ENCODE measurements at regions not wholly inside any gene's neighbourhood (a gene's known extent, or its start where the extent isn't known, plus 50 kb on each side); places are given as distances from the start of the nearest gene placed in this dataset.
A peak's percentile ranks its signal among the peaks of the same experiment; 100 is the strongest.
"Not testable (repeated sequence)": the region's sequence is repeated elsewhere in the genome, so short reads cannot be mapped to it uniquely, and the experiment has no call there.

GRCh38 chr3:130800829-130801228, 54.2 kb upstream of the PIK3R4 start:
- no peak for DNase-seq

GRCh38 chr3:130801473-130801872, 54.8 kb upstream of the PIK3R4 start:
- DNase-seq: no peak

GRCh38 chr3:130811557-130811956, 64.9 kb upstream of the PIK3R4 start:
- DNase-seq: no peak

GRCh38 chr3:130814691-130815472, 68.3 kb upstream of the PIK3R4 start:
- no peak for DNase-seq

DNA sequence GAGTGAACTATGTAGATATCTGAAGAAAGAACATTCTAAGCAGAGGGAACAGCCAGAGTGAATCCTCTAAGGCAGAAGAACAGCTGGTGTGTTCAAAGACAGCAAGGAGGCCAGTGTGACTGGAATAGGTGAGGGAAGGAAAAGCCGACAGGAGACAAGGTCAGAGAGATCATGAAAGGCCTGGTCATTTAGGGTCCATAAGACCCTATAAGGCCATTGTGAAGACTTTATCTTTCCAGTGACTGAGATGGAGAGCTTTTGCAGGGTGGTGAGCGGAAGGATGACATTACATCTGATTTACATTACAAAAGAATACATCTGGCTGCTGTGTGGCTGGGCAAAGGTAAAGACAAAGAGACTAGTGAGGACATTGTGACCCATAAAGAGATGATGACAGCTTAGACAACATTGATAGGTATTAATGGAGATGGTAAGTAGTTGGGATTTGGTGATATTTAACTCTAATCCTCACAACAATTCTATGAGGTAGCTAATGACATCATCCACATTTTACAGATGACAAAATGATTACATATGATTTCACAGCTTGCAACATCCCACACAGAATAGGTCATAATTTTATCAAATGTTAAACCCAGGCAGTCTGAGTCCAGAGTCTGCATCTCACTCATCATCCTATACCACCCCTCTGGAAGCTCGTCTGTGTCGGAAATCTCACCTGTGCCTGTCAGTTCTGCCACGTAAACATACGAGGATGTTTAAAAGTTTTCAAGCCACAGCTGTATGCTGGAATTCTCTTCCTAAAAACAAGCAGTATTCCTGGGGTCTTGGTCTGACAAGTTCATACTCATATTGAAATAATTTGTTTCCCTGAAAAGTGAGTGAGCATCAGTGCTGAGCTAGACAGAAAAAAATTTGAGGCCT, 70.2 kb upstream of the PIK3R4 start:
- no peak for DNase-seq

DNA sequence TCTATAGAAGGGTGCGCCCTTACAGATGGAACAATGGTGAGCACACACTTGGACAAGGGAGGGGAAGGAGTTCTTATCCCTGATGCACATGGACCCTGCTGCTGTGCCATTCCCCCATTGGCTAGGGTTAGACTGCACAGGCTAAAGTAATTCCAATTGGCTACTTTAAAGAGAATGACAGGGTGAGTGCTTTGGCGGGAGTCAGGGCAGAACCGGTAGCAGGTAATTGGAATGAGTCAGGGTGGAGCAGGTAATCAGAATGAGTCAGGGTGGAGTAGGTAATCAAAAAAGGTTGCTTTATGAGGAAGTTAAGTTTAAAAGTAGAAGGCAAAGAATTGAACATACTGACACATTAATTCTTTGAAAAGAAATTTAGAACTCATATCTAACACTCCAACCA, 71.4 kb upstream of the PIK3R4 start:
- not testable (repeated sequence) for DNase-seq

GRCh38 chr3:130820976-130821375, 72.9 kb upstream of the ATP2C1 start:
- DNase-seq: no peak

DNA sequence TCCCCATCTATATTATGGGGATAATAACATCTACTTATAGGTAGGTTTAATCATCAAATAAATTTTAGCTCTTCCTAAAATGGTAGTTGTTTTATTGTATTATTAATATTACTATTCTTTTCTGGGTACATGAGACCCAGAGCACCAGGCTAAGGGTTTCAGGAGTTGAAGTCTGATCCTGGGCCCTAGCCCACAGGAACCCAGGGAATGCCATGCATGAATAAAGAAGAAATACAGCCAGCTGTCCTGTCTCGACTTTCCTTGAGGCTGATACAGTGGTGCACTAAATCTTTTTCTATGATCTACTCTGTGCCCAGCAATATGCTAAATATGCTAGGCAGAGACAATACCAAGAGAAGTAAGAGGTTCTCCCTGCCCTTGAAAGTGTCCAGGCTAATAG, 72.1 kb upstream of the ATP2C1 start:
- no peak for DNase-seq

GRCh38 chr3:130823241-130823884, 70.5 kb upstream of the ATP2C1 start:
- DNase-seq: no peak

DNA sequence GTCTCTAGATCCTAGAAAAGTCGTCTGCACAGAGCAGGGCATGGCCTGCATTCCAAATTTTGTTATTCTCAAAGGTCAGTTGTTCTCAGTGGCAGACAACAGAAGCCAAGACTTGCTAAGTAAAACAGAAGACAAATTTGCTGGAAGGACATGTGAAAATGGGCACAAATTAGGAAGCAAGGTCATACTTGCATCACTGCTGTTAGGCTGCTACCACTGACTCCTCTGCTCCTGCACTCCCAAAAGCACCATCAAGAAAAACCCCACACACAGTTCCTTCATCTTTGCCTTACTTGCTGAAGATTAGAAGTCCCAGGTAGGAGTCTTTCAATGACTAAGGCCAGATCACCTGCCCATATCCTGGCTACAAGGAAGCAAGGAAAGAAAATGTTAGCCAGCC, 69.9 kb upstream of the ATP2C1 start:
- no peak for DNase-seq

DNA sequence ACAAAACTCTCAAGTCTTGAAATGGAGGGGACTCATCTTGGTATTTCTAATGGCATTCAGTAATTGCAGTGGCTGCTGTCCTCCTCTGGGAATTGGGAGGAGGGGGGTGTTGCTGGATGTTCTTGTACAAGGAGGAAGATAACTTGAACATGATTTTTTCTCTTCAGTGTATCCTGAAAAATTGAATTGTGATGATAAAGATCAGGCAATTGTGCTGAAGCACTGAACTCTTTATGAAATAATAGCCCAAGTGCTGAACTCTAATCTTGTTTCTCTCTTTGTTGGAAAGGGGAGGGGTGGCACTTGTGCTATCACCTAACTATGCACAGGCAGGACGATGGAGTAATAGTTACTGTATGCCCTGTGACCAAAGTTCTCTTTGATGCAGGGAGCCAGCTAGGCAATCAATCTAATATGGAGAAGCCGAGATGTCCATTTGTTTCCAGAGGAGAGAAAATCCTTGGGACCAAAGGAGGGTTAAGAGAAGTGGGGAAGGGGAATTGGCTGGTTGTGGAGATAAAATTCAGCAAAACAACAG, 68.1 kb upstream of the ATP2C1 start:
- DNase-seq: no peak

DNA sequence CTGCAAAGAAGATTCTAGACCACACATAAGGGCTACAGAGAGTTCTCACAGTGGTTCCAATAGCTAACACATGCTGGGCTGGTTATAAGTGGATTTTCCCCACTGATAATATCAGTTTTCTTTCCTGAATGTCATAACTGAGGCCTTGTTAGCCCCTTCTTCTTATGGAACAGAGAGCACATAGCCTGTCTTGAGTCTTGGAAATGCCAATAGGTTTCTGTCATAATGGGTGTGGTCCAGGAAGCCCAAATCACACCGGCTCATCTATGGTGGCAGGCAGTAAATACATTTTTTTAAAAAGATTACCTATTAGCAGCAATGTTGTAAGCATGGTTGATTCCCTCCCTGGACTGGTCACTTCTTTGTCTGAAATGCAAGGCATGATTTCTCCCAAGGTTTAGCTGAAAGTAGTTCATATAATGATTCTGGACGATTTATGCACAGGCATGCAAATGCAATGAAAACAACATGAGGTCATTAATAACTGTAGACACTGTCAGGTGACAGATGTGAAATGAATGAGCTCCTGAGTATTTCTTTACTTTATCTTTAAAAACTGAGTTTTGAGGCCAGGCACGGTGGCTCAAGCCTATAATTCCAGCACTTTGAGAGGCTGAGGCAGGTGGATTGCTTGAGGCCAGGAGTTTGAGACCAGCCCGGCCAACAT, 67.2 kb upstream of the ATP2C1 start:
- no peak for DNase-seq

DNA sequence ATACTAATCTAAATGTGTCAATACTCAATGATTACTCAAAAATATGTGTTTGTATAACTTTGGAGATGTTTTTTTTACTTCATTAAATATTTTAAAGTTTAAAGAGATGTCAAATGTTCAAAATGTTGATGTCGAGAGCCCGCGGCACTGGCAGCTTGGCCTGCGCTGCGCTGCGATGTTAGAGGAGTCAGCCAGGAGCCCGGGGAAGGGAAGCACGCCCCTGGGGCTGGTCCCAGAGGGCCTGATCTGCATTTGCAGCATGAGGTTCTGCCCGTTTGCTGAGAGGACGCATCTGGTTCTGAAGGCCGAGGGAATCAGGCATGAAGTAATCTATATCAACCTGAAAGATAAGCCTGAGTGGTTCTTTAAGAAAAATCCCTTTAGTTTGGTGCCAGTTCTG, 66.4 kb upstream of the ATP2C1 start:
- DNase-seq: no peak

- DNase-seq: no peak
Observed at GRCh38 chr3:130828948-130829947, 64.6 kb upstream of the ATP2C1 start.

- DNase-seq: no peak
Observed at GRCh38 chr3:130831719-130832400, 62.0 kb upstream of the ATP2C1 start.

DNA sequence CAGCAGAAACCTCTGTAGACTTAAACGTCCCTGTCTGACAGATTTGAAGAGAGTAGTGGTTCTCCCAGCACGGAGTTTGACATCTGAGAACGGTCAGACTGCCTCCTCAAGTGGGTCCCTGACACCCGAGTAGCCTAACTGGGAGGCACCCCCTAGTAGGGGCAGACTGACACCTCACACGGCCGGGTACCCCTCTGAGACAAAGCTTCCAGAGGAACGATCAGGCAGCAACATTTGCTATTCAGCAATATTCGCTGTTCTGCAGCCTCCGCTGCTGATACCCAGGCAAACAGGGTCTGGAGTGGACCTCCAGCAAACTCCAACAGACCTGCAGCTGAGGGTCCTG, 61.5 kb upstream of the ATP2C1 start:
- DNase-seq: not testable (repeated sequence)

GRCh38 chr3:130834476-130834875, 59.4 kb upstream of the ATP2C1 start:
- no peak for DNase-seq

DNA sequence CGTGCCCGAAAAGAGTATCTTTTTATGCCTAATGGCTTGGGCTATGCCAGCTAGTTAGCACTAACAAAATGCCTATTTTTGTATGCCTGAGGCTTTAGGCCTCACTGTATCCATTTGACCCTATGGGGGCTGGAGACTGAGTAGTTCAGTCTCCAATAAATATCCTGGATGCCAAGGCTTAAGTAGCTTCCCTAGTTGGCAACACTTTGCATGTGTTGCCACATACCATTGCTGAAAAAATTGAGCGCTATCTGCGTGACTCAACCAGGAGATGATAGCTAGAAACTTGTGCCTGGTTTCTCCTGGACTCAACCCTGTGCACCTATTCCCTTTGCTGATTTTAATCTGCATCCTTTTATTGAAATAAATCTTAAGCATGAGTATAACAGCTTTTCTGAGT, 58.4 kb upstream of the ATP2C1 start:
- no peak for DNase-seq

DNA sequence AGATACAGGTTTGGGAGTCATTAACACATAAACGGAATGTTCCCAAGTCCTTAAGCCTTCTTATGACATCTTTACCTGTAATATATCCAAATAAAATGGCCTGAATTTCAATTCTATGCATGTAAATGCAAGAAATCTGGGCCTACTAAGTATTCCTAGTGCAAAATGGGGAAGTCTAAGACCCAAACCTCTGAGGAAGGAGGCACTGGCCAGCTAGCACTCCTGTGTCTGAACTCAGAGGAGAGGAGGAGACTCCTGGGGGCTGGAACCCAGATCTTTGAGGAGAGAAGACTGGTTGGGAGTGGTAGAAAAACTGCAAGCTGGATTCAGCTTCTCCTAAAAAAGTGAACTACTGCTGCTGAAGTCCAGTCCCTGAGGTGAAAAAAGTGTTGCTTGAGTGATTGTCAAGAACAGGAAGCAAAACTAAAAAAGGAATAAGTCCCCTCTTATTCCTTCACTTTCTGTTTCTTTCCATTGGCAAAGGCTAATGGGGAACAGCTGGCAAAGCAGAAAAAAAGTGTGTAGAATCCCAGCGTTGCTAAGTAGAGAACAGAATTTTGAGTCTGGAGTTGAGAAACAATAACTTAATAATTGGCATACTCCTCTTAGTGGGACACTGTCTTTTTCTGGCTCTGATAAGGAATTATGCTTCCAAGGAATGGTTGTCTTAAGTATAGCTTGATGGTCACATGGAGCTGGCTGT, 54.8 kb upstream of the ATP2C1 start:
- no peak for DNase-seq

- peak; percentile 51 for DNase-seq
Observed at GRCh38 chr3:130839813-130840212, 54.1 kb upstream of the ATP2C1 start.

All from left hindlimb (tissue), 1 donor.